Suprapubic skin (tissue), 4 donors: ENCODE measurements at regions not wholly inside any gene's neighbourhood (a gene's known extent, or its start where the extent isn't known, plus 50 kb on each side); places are given as distances from the start of the nearest gene placed in this dataset.

Experiments used
- DNase-seq, 2 donors: peaks; one replicate each; pipeline ENCODE4 v3.0.0-alpha.2; 2019; ENCODE audit warnings: low spot score in 2 of 2
- H3K27ac ChIP-seq: fragments of 200-600 bp; sonication (generic); one replicate; pipeline ENCODE4 v1.5.1; 2019
- H3K27me3 ChIP-seq: fragments of 200-600 bp; sonication (generic); one replicate; pipeline ENCODE4 v1.5.1; 2019
- H3K36me3 ChIP-seq: fragments of 200-600 bp; sonication (generic); one replicate; pipeline ENCODE4 v1.5.1; 2019
- H3K4me1 ChIP-seq: fragments of 200-600 bp; sonication (generic); one replicate; pipeline ENCODE4 v1.5.1; 2019
- H3K4me3 ChIP-seq: fragments of 200-600 bp; sonication (generic); one replicate; pipeline ENCODE4 v1.5.1; 2019; ENCODE audit warnings: mild to moderate bottlenecking
- H3K9me3 ChIP-seq: fragments of 200-600 bp; sonication (generic); one replicate; pipeline ENCODE4 v1.5.1; 2019
- EP300 ChIP-seq: sonication (generic); formaldehyde crosslinking; IDR thresholded peaks from one replicate; pipeline ENCODE4 v1.6.1; 2017; ENCODE audit warnings: antibody characterized with exemption
- POLR2A ChIP-seq, 2 donors: fragments of 450-650 bp; IDR thresholded peaks; one replicate each; pipeline ENCODE4 v1.6.1; 2017; ENCODE audit warnings: antibody characterized with exemption in 2 of 2, mild to moderate bottlenecking in 2 of 2, moderate library complexity in 2 of 2
- POLR2AphosphoS5 ChIP-seq, 3 donors: sonication (generic); formaldehyde crosslinking; IDR thresholded peaks; one replicate each; pipeline ENCODE4 v1.6.1; 2017; ENCODE audit warnings: antibody characterized with exemption in 3 of 3
- WGBS: methylation state at CpG from one replicate; pipeline ENCODE4 v1.1.5; 2018; 5-methylcytosine and 5-hydroxymethylcytosine counted together
- TF ChIP-seq, protein P1 (sequence below), 2 donors: fragments of 200-600 bp in 1 of 2; fragments of 450-650 bp in 1 of 2; sonication (generic) in 1 of 2; IDR thresholded peaks; one replicate each; pipeline ENCODE4 v1.5.1; 2016 to 2019; ENCODE audit warnings: antibody characterized with exemption in 2 of 2, mild to moderate bottlenecking in 1 of 2, moderate library complexity in 1 of 2

DNA sequence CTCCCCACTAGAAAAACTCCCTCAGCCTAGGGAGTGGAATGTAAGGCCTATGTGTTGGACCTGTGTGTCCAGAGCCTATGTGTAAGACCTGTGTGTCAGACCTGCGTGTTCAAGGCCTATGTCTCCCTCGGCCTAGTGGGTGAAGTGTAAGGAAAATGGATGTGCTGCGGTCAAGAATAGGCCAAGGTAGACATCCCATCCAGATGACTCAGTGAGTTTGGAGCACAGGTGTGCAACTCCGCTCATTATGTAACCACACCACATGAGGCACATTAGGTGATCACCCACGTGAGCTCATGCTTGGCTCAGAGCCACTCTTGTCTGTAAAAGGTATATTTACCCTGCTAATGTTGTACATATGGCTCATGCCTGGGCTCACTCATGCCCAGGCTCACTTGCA lies 565.3 kb upstream of the CRIM1 start:
- H3K9me3 ChIP-seq: no peaks in the 10 kb centered on the region
- H3K36me3 ChIP-seq: no peaks in the 10 kb centered on the region
- no peak overlapping the region for H3K4me3 ChIP-seq
- TF ChIP-seq, protein P1, sequence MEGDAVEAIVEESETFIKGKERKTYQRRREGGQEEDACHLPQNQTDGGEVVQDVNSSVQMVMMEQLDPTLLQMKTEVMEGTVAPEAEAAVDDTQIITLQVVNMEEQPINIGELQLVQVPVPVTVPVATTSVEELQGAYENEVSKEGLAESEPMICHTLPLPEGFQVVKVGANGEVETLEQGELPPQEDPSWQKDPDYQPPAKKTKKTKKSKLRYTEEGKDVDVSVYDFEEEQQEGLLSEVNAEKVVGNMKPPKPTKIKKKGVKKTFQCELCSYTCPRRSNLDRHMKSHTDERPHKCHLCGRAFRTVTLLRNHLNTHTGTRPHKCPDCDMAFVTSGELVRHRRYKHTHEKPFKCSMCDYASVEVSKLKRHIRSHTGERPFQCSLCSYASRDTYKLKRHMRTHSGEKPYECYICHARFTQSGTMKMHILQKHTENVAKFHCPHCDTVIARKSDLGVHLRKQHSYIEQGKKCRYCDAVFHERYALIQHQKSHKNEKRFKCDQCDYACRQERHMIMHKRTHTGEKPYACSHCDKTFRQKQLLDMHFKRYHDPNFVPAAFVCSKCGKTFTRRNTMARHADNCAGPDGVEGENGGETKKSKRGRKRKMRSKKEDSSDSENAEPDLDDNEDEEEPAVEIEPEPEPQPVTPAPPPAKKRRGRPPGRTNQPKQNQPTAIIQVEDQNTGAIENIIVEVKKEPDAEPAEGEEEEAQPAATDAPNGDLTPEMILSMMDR (IDR thresholded peaks at IDR 0.05): no peak
- TF ChIP-seq POLR2AphosphoS5 (IDR thresholded peaks at IDR 0.05): no peak
- no peak for TF ChIP-seq EP300
- no peak for TF ChIP-seq POLR2A (IDR thresholded peaks at IDR 0.05)
- H3K4me1 ChIP-seq: no peaks in the 10 kb centered on the region
- H3K27me3 ChIP-seq: no peaks in the 10 kb centered on the region
- H3K27ac ChIP-seq: no peak overlapping the region
- DNase-seq: no peak
- WGBS: 83% methylated on average over 5 of the region's 5 CpGs

DNA sequence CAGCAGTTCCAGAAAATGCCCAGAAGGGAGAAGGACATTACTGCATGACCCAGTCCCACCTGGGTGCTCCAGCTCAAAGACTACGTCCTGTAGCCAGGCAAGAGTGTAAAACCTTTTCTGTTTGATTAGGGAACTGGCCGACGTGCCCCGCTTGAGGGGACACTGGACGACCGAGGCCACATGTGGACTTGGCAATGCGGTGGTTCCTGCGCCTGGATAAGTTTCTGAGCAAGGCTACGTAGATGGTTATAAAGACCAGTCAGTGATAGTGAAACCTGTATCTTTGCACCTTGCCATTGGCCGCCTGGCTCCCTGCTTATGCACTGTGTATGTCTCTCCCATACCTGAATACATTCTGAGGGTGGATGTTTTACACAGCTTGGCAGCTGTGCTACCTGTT lies 567.0 kb upstream of the CRIM1 start:
- 93% methylated on average over 10 of the region's 10 CpGs for WGBS
- no peaks in the 10 kb centered on the region for H3K9me3 ChIP-seq
- no peak for DNase-seq
- no peak overlapping the region for H3K4me3 ChIP-seq
- TF ChIP-seq POLR2A (IDR thresholded peaks at IDR 0.05): no peak
- TF ChIP-seq EP300: no peak
- TF ChIP-seq, protein P1 (IDR thresholded peaks at IDR 0.05): no peak
- no peak for TF ChIP-seq POLR2AphosphoS5 (IDR thresholded peaks at IDR 0.05)
- no peaks in the 10 kb centered on the region for H3K4me1 ChIP-seq
- no peaks in the 10 kb centered on the region for H3K36me3 ChIP-seq
- no peak overlapping the region for H3K27ac ChIP-seq
- no peaks in the 10 kb centered on the region for H3K27me3 ChIP-seq

DNA sequence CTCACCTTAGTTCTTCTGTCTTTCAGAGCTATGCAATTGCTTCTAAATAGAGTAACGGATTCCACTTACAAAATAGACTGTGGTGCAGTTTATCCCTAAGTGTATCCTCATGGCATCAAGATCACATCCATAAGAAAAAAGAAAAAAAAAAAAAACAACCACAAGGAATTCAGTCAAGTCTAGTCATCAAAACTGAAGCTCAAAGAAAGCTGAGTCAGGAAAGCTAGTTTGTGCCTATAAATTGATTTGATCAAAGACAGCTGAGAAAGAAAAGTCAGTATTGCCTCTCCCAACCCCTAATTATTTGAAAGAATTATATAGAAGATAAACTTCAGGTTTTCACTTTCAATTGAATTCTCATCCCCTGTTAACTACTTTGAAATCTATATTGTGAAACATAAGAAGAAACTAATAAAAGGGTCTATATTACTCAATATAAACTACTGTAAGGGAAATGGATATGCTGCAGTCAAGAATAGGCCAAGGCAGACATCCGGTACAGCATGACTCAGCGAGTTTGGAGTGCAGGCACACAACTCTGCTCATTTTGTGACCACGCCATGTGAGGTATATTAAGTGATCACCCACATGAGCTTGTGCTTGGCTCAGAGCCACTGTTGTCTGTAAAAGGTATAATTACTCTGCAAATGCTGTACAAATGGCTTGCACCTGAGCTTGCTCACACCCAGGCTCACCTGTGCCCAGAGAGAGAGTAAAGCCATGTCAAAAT lies 568.1 kb upstream of the CRIM1 start:
- 82% methylated on average over 4 of the region's 4 CpGs for WGBS
- Histone ChIP-seq H3K27me3 (no peaks in the 10 kb centered on the region), H3K27ac (no peak overlapping the region), H3K4me3 (no peak overlapping the region), H3K4me1 (no peaks in the 10 kb centered on the region), H3K9me3 (no peaks in the 10 kb centered on the region), H3K36me3 (no peaks in the 10 kb centered on the region)
- TF ChIP-seq POLR2A (IDR thresholded peaks at IDR 0.05) (no peak), EP300 (no peak), POLR2AphosphoS5 (IDR thresholded peaks at IDR 0.05) (no peak)
- TF ChIP-seq, protein P1 (IDR thresholded peaks at IDR 0.05): no peak
- DNase-seq: no peak

DNA sequence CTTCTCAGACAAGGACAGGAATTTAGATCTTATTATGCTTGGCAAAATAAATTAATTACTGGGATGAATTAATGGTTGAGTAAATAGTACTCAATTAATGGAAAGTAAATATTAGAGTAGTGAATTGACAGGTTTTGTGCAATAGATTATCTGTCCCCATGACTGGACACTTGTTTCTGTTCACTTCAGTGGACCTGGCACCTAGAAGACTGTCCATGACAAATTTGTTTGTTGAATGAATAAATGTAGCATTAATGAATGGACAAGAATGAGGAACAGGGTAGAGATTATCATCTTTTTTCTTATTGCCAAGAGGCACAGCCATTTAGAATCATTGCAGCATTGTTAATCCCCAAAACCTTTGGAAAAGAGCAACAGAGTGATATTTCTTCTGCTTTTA lies 570.0 kb upstream of the CRIM1 start:
- Histone ChIP-seq H3K4me3 (no peak overlapping the region), H3K27me3 (no peaks in the 10 kb centered on the region), H3K4me1 (no peaks in the 10 kb centered on the region), H3K36me3 (no peaks in the 10 kb centered on the region), H3K27ac (no peak overlapping the region), H3K9me3 (no peaks in the 10 kb centered on the region)
- TF ChIP-seq, protein P1 (IDR thresholded peaks at IDR 0.05): no peak
- no peak for TF ChIP-seq POLR2AphosphoS5 (IDR thresholded peaks at IDR 0.05)
- TF ChIP-seq EP300: no peak
- TF ChIP-seq POLR2A (IDR thresholded peaks at IDR 0.05): no peak
- no peak for DNase-seq

DNA sequence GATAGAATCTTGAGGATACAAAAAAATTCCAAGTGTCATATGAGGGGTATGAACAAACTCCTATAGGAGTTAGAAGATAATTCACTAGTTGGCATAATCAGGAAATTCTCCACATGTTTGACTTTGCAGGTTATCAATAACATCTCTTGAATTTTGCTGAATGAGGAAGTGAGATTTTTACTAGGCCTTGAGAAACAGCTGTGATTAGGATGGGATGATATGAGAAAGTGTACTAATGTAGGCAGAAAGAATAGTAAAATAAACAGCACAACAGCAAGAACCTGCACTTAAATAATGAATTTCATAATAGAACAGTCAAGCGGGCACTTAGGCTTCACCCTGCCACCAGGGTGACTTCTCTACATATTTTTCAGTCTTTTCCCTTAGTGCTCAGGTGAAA lies 570.8 kb upstream of the CRIM1 start:
- Histone ChIP-seq H3K36me3 (no peaks in the 10 kb centered on the region), H3K4me1 (no peaks in the 10 kb centered on the region), H3K27me3 (no peaks in the 10 kb centered on the region), H3K9me3 (no peaks in the 10 kb centered on the region), H3K27ac (no peak overlapping the region), H3K4me3 (no peak overlapping the region)
- WGBS: 83% methylated on average over 1 of the region's 1 CpG
- TF ChIP-seq, protein P1 (IDR thresholded peaks at IDR 0.05): no peak
- TF ChIP-seq EP300 (no peak), POLR2AphosphoS5 (IDR thresholded peaks at IDR 0.05) (no peak), POLR2A (IDR thresholded peaks at IDR 0.05) (no peak)
- DNase-seq: no peak
